Glutamatergic neuron (in vitro differentiated cells): ENCODE measurements at regions not wholly inside any gene's neighbourhood (a gene's known extent, or its start where the extent isn't known, plus 50 kb on each side); places are given as distances from the start of the nearest gene placed in this dataset.
A peak's percentile ranks its signal among the peaks of the same experiment; 100 is the strongest.

ENCODE experiments used
- DNase-seq: peaks from one replicate; pipeline ENCODE4 v3.0.0; 2022
- H3K27ac Mint-ChIP-seq: one replicate; pipeline ENCODE4 v1.8.0; 2020; ENCODE audit warnings: mild to moderate bottlenecking, mixed read lengths, inconsistent platforms; ENCODE audit not compliant: unreplicated experiment
- H3K27me3 Mint-ChIP-seq: one replicate; pipeline ENCODE4 v1.8.0; 2020; ENCODE audit warnings: mild to moderate bottlenecking, moderate library complexity, mixed read lengths, inconsistent platforms; ENCODE audit not compliant: unreplicated experiment
- H3K36me3 Mint-ChIP-seq: one replicate; pipeline ENCODE4 v1.8.0; 2020; ENCODE audit warnings: mild to moderate bottlenecking, mixed read lengths, inconsistent platforms; ENCODE audit not compliant: unreplicated experiment
- H3K4me1 Mint-ChIP-seq: one replicate; pipeline ENCODE4 v1.8.0; 2020; ENCODE audit warnings: mild to moderate bottlenecking, low read depth, mixed read lengths, inconsistent platforms; ENCODE audit not compliant: unreplicated experiment
- H3K4me3 Mint-ChIP-seq: one replicate; pipeline ENCODE4 v1.8.0; 2020; ENCODE audit warnings: mild to moderate bottlenecking, mixed read lengths, inconsistent platforms; ENCODE audit not compliant: unreplicated experiment
- H3K9me3 Mint-ChIP-seq: one replicate; pipeline ENCODE4 v1.8.0; 2020; ENCODE audit warnings: mild to moderate bottlenecking, moderate library complexity, mixed read lengths, inconsistent platforms; ENCODE audit not compliant: unreplicated experiment
- TF ChIP-seq, protein P1 (sequence below): fragments of 200-600 bp; sonication (generic); IDR thresholded peaks from one replicate; pipeline ENCODE4 v1.5.0; 2021; ENCODE audit not compliant: partially characterized antibody, unreplicated experiment

- H3K9me3 Mint-ChIP-seq, result no peaks in the 10 kb centered on the region
- no peaks in the 10 kb centered on the region for H3K27me3 Mint-ChIP-seq
- no peak overlapping the region for H3K27ac Mint-ChIP-seq
- no peaks in the 10 kb centered on the region for H3K36me3 Mint-ChIP-seq
- DNase-seq, result no peak
- no peak overlapping the region for H3K4me3 Mint-ChIP-seq
- H3K4me1 Mint-ChIP-seq, result no peaks in the 10 kb centered on the region
- TF ChIP-seq, protein P1, sequence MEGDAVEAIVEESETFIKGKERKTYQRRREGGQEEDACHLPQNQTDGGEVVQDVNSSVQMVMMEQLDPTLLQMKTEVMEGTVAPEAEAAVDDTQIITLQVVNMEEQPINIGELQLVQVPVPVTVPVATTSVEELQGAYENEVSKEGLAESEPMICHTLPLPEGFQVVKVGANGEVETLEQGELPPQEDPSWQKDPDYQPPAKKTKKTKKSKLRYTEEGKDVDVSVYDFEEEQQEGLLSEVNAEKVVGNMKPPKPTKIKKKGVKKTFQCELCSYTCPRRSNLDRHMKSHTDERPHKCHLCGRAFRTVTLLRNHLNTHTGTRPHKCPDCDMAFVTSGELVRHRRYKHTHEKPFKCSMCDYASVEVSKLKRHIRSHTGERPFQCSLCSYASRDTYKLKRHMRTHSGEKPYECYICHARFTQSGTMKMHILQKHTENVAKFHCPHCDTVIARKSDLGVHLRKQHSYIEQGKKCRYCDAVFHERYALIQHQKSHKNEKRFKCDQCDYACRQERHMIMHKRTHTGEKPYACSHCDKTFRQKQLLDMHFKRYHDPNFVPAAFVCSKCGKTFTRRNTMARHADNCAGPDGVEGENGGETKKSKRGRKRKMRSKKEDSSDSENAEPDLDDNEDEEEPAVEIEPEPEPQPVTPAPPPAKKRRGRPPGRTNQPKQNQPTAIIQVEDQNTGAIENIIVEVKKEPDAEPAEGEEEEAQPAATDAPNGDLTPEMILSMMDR, result no peak
Measured at GRCh38 chr18:2448565-2449151, 122.6 kb downstream of the METTL4 start.

DNA sequence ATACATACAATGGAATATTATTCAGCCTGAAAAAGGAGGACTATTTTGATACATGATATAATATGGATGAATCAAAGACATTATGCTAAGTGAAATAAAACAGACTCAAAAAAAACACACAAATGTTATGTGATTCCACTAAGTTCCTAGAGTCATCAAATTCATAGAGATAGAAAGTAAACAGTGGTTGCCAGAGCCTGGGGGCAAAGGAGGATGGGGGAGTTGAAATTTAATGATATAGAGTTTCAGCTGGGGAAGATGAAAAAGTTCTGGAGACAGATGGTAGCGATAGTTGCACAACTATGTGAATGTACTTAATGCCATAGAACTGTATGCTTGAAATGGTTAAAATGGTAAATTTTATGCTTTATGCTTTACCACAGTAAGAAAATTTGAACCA is 119.7 kb downstream of the METTL4 start:
- H3K4me1 Mint-ChIP-seq, result no peaks in the 10 kb centered on the region
- TF ChIP-seq, protein P1, result no peak
- no peak overlapping the region for H3K27ac Mint-ChIP-seq

DNA sequence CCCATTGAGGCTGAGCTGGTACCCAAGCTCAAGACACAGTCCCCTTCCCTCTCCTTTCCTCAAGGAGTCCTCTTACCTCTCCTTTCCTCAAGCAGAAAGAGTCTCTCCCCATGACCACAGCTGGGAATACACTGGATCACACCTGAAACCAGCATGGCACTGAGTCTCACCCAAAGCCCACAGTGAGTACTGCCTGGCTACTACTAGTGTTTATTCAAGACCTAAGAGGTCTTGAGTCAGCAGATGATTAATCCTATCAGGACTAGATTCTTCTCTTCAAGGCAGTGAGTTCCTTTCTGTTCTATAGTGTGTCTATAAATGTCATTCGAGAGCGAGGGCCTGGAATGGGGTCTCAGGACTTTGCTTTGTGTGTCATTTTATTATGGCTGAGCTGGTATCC is 111.4 kb downstream of the METTL4 start:
- H3K27ac Mint-ChIP-seq, result no peak overlapping the region
- no peak overlapping the region for H3K4me3 Mint-ChIP-seq
- DNase-seq, result no peak
- TF ChIP-seq, protein P1, result no peak
- peaks cover 2% of the 10 kb centered on the region for H3K27me3 Mint-ChIP-seq
- no peaks in the 10 kb centered on the region for H3K9me3 Mint-ChIP-seq
- H3K4me1 Mint-ChIP-seq, result no peaks in the 10 kb centered on the region
- no peaks in the 10 kb centered on the region for H3K36me3 Mint-ChIP-seq

More for the DNA sequence above, 119.7 kb downstream of the METTL4 start:
- Mint-ChIP-seq H3K4me3 (no peak overlapping the region), H3K9me3 (no peaks in the 10 kb centered on the region), H3K27me3 (no peaks in the 10 kb centered on the region), H3K36me3 (no peaks in the 10 kb centered on the region)
- no peak for DNase-seq

DNA sequence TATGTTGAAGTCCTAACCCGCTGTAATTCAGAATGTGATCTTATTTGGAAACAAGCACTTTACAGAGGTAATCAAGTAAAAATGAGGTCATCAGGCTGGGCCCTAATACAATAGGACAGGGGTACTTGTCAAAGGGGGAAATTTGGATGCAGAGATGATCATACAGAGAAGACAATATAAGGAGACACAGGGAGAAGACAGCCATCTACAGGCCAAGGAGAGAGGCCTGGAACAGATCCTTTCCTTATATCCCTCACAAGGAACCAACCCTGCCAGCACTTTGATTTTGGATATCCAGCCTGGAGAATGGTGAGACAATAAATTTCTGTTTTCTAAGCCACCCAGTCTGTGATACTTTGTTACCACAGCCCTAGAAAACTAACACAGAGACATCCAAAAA is 104.3 kb downstream of the METTL4 start:
- peaks cover 20% of the 10 kb centered on the region for H3K4me1 Mint-ChIP-seq
- H3K27ac Mint-ChIP-seq, result no peak overlapping the region
- DNase-seq, result no peak
- no peaks in the 10 kb centered on the region for H3K9me3 Mint-ChIP-seq
- no peaks in the 10 kb centered on the region for H3K36me3 Mint-ChIP-seq
- no peak overlapping the region for H3K4me3 Mint-ChIP-seq
- TF ChIP-seq, protein P1, result no peak
- H3K27me3 Mint-ChIP-seq, result no peaks in the 10 kb centered on the region

- H3K4me1 Mint-ChIP-seq, result peaks cover 20% of the 10 kb centered on the region
- TF ChIP-seq, protein P1, result no peak
- DNase-seq, result no peak
- H3K27me3 Mint-ChIP-seq, result no peaks in the 10 kb centered on the region
- no peaks in the 10 kb centered on the region for H3K9me3 Mint-ChIP-seq
- no peaks in the 10 kb centered on the region for H3K36me3 Mint-ChIP-seq
- peak overlapping the region; percentile 19 for H3K27ac Mint-ChIP-seq
- H3K4me3 Mint-ChIP-seq, result no peak overlapping the region
Measured at GRCh38 chr18:2468051-2468450, 103.3 kb downstream of the METTL4 start.
